AG08396 (cell line): ENCODE measurements at regions not wholly inside any gene's neighbourhood (a gene's known extent, or its start where the extent isn't known, plus 50 kb on each side); places are given as distances from the start of the nearest gene placed in this dataset.

Source experiments
- DNase-seq: peaks from one replicate; pipeline ENCODE4 v3.0.0; 2012; ENCODE audit warnings: low spot score, mixed read lengths

- no peak for DNase-seq
Observed at GRCh38 chr2:208545403-208546042, 138.9 kb downstream of the PTH2R start.

- no peak for DNase-seq
Observed at GRCh38 chr2:208546107-208546506, 139.5 kb downstream of the PTH2R start.

GRCh38 chr2:208546860-208547650 is 140.5 kb downstream of the PTH2R start:
- no peak for DNase-seq

GRCh38 chr2:208548700-208549099 is 142.1 kb downstream of the PTH2R start:
- no peak for DNase-seq

GRCh38 chr2:208549546-208550158 is 143.1 kb downstream of the PTH2R start:
- no peak for DNase-seq

GRCh38 chr2:208552943-208553342 is 146.4 kb downstream of the PTH2R start:
- DNase-seq, result no peak

- no peak for DNase-seq
Observed at GRCh38 chr2:208556983-208557484, 150.4 kb downstream of the PTH2R start.

GRCh38 chr2:208565690-208566416 is 159.3 kb downstream of the PTH2R start:
- DNase-seq, result no peak

- no peak for DNase-seq
Observed at GRCh38 chr2:208568203-208568602, 161.6 kb downstream of the PTH2R start.

- DNase-seq, result no peak
Observed at GRCh38 chr2:208570066-208570465, 163.5 kb downstream of the PTH2R start.

GRCh38 chr2:208570851-208571763 is 164.5 kb downstream of the PTH2R start:
- no peak for DNase-seq

GRCh38 chr2:208571764-208572131 is 165.2 kb downstream of the PTH2R start:
- DNase-seq, result no peak

- DNase-seq, result no peak
Observed at GRCh38 chr2:208573569-208573968, 167.0 kb downstream of the PTH2R start.

GRCh38 chr2:208579678-208580077 is 173.1 kb downstream of the PTH2R start:
- no peak for DNase-seq

- no peak for DNase-seq
Observed at GRCh38 chr2:208584378-208584985, 177.9 kb downstream of the PTH2R start.

- no peak for DNase-seq
Observed at GRCh38 chr2:208586516-208586915, 179.9 kb downstream of the PTH2R start.

GRCh38 chr2:208594642-208595385 is 188.2 kb downstream of the PTH2R start:
- DNase-seq, result no peak

GRCh38 chr2:208595386-208596275 is 189.0 kb downstream of the PTH2R start:
- no peak for DNase-seq

GRCh38 chr2:208607694-208608093 is 201.1 kb downstream of the PTH2R start:
- DNase-seq, result no peak
